ENCODE measurements at regions not wholly inside any gene's neighbourhood (a gene's known extent, or its start where the extent isn't known, plus 50 kb on each side); places are given as distances from the start of the nearest gene placed in this dataset.

- no peak for DNase-seq
Measured at GRCh38 chr20:50258790-50259483, 68.3 kb downstream of the CEBPB start.

- peak; percentile 36 for DNase-seq
Measured at GRCh38 chr20:50259705-50260478, 69.3 kb downstream of the CEBPB start.

DNA sequence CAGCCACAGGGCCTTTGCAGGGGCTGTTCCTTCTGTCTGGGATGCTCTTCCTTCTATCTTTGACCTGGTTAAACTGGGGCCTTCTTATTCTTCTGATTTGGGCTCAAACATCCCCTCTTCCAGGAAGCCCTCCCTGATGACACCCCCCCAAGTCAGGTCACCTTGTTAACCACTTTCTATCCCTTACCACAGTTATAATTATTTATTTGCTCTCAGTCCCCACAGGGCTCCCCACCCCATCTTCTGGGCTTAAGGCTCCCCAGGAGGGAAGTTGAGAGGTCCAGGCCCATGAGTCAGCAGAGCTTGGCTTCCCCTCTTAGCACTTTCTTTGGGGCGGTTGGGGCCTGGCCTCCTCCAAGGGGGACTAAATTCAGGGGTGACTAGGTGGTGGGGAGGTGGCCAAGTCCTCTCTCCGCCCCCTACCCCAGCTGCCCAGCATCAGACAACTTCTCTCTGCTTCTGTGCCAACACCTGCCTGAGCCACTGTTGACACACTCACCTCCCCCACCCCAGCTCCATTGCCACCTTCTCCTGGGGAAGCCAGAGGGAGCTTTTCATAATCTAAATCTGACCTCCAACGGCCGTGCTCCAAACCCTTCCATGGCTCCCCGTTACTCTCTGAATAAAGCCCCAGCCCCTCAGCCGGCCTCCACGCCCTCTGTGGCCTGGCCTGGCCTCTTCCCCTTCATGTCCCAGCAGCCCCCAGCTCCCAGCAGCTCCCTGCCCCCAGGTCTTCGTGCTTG is 70.0 kb downstream of the CEBPB start:
- peak; percentile 82 for DNase-seq

- DNase-seq: no peak
Measured at GRCh38 chr20:50261471-50262212, 71.0 kb downstream of the CEBPB start.

DNA sequence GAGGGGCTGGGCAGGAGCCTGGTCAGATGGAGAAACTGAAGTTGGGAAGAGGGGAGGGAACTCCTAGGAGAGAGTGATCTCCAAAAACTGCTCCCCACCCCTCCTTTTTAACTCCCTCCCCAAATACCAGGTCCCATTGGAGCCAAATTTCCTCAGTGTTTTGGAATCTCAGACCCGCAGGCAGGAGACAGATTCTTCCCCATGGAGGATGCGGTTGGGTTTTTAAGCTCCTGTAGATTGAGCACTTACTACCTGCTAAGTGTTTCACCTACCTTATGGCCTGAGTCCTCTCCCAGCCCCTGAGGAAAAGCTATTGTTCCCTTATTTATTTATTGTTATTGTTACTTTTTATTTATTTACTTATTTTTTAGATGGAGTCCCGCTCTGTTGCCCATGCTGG is 73.2 kb downstream of the CEBPB start:
- no peak for DNase-seq

DNA sequence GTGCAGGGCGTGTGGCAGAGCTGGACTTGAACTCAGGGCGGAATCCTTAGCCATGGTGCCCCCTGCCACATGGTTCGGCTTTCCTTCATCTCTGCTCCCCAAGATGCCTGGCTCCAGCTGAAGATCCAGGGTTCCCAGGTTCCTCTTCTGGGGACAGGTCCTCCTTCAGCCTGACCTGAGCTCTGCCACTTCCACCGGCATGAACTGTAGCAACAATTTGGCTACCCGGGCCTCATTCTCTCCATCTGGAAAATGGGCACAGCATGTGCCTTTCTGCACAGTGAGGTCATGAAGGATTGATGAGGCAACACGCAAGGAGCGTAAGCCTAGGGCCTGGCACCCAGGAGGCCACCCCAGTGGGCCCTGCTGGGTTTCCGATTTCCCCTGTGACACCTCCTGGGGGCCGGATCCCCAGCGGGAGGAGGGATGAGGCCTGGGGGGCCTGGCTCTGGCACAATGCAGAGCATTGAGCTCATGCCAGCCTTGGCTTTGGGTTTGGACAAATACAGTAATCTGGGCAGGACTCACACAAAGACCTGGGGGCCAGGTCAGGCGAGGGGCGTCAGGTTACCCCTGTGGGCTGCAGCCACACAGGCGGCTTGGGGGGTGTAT is 74.0 kb downstream of the CEBPB start:
- no peak for DNase-seq

GRCh38 chr20:50265245-50265946 is 74.8 kb downstream of the CEBPB start:
- no peak for DNase-seq

- no peak for DNase-seq
Measured at GRCh38 chr20:50266293-50267040, 75.8 kb downstream of the CEBPB start.

DNA sequence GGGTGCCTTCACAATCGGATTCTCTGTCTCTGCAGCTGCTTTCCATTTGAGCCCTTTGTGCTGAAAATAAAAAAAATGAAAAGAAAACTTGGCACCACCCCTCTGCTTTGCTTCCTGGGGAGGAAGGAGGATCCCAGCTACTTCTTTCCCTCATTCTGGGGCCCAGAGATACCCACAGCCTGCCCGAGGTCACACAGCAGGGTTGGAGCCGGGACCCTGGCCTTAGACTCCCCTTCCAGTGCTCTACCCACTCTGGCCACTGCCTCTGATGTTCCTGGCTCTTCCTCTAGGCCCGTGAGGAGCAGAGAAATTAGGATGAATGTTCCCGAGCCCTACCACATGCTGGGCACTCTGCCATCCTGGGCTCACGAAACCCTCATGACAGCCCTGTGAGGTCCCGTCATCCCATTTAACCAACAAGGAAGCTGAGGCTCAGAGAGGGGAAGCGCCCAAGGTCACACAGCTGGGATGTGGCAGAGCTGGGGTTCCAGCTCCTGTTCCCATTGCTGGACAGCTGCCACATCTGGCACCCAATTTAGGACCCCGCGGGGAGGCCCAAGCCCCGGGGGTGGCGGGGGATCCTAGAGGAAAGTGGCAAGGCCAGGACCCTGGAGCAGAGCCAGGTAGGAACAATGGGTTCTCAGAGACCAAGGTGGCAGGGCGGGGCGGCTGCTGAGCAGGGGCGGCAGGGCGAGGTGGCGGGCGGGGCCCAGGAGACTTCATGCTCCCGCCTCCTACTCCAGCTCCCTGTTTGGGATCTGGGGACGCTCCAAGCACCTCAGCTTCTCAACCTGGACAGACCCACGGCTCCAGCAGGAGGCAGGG is 76.6 kb downstream of the CEBPB start:
- DNase-seq: no peak

DNA sequence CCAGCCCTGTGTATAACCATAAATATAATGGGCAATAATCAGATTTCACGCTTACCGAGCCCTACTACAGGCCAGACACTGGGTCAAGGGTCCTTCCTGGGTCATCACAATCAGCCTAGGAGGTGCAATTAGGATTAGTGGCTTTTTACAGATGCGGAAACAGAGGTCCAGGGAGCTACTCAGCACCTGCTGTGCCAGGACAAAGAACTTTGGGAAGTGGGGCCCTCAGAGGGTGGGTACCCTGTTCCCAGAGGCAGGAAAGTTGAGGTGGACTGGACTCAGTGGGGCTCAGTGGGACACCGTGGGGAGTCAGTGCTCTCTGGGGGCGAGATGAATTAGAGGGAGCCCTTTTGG is 77.2 kb downstream of the CEBPB start:
- DNase-seq: no peak

GRCh38 chr20:50269091-50270033 is 78.7 kb downstream of the CEBPB start:
- no peak for DNase-seq

DNA sequence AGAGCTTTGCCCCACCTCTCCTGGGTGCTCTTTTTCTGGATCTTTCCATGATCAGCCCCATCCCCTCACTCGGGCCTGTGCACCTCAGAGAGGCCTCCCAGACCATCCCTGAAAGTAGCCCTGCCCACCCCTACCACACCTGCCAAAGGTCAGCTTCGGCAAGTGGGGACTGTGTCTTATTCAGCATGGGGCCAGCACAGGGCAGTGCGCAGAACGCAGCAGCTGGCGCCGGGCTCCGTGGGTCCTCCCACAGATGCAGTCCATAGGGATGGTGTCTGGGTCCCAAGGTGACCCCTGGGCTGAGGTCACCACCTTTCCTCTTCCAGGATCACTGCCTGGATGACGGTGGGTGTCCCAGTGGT is 79.4 kb downstream of the CEBPB start:
- DNase-seq: no peak

DNA sequence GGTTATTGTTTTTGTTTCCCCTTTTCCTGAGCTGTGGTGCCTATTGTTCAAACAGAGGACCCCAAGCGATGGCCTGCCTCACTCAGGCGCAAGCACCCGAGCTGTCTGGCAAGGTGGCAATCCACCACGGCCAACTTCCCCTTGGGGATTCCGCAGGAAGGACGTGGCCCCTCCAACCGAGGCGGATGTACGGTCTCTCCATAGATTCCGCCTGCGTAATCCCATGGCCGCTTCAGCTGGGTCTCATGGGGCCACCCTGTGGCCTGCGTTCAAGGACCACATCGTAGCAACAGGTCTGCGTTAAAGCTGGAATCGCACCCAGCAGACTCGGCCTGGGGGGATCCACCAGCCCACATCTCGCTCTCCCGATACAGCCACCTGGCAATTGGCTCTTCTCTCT is 79.9 kb downstream of the CEBPB start:
- no peak for DNase-seq

DNA sequence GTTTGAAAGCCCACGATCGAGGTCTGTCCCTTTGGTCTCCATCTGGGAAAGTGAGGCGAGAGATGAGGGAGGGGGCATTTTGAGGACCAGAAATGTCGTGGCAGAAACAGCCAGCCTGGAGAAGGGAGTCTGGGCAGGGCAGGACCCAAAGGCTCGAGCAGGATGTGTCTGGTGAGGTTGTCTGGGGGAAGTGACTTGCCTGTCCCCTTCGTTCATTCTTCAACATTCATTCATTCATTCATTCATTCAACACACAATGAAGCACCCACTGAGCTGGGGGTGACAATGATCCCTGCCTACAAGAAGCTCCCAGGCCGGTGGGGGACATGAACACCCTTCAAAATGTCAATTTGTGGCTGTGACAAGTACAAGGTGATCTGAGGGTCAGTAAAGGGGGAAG is 80.5 kb downstream of the CEBPB start:
- no peak for DNase-seq

- no peak for DNase-seq
Measured at GRCh38 chr20:50271612-50272011, 81.0 kb downstream of the CEBPB start.

DNA sequence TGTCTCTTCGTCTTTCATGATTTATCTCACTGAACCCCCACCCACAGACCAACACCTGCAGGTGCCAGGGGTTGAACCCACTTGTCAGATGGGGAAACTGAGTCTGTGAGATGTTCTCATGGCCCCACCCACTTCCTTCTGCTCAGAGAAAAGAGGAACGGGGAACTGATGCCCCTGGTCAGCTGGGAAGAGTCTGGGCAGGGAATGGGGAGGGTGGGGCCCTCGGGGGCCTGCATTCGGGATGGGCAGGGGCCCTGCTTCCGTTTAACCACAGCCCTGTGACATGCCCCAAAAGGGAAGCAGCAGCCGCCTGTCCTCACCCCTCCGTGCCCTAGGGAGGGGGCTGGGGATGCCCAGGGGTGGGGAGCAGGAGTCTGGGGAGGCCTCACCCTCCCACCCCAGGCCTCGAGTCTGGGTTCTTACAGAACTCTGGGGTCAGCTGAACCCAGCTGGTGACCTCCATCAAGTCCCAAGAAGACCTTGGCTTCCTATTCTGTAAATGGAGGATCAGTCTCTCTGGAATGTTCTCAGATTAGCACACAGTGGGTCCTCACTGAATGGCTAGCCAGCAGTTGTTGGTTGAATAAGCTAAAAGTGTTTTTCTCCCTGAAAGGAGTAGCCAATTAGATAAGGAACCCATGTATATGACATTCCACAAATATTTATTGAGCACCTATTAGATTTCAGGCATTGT is 81.5 kb downstream of the CEBPB start:
- no peak for DNase-seq

DNA sequence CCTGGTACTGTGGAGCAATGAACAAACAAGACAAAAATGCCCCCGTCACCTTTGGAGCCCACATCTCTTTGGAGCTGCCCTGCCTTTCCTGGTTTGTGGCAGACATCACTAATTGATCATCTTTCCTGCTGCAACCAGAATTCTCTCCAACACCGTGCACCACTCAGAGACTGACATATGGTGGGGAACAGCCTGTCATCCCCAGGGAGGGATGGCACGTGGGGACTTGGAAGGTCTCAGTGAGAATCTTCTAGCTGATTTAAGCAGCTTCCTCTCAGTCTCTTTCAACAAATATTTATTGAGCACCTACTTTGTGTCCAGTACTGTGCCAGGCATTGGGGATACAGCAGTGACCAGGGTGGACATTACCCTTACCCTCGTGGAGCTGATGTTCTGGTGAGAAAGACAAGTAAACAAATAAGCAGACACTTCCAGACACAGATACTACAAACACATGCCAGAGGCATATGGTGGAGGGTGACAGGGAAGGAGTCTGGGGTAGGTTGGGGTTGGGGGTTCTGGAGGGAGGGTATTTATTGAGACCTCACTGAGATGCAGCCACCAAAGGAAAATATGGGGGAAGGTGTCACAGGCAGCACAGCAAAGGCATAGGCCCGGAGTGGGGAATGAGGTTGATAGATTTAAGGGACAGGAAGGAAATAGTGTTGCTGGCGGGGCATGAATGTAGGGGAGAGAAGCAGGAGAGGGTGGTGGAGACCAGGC is 82.3 kb downstream of the CEBPB start:
- no peak for DNase-seq
